ENCODE measurements at regions not wholly inside any gene's neighbourhood (a gene's known extent, or its start where the extent isn't known, plus 50 kb on each side); places are given as distances from the start of the nearest gene placed in this dataset.
A peak's percentile ranks its signal among the peaks of the same experiment; 100 is the strongest.

DNA sequence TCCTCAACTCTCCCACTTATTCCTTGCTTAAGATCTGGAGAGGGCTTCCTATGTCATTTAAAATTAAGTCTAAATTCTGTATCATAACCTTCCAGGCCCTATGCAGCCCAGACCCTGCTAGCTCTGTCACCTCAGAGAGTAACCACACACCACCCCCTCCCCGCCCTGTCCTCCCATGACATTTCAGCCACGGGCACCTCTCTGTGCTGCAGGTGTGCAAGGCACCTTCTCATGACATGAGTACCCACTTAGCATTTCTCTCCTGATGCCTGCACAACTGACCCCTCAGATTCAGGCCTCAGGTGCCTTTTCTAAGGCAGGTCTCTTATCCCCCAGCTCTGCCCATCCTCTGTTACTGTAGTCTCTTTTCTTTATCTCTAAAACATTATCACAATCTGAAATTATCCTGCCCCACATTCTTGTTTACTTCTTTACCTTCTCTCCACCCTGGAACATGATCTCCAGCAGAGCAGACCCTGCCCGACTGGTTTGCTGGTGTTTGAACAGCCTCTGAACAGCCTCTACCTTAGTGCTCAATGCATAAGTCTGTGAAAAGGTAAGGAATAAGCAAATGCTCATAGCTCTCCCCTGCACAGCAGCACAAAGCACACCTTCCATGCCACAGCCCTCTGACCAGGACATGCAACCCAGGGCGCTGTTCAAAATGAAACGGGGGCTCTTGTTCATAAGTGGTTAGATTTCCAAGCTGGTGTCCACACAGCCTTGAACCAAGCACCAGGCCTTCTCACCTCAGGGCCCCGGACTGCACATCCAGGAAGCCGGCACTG lies 196.1 kb upstream of the B3GAT1 start:
- Histone ChIP-seq H3K4me1 (no peaks in the 10 kb centered on the region), H3K4me3 (no peak overlapping the region), H3K27me3 (no peaks in the 10 kb centered on the region), H3K36me3 (no peaks in the 10 kb centered on the region), H3K27ac (no peak overlapping the region), H3K9me3 (no peaks in the 10 kb centered on the region)
- TF ChIP-seq, protein P1, sequence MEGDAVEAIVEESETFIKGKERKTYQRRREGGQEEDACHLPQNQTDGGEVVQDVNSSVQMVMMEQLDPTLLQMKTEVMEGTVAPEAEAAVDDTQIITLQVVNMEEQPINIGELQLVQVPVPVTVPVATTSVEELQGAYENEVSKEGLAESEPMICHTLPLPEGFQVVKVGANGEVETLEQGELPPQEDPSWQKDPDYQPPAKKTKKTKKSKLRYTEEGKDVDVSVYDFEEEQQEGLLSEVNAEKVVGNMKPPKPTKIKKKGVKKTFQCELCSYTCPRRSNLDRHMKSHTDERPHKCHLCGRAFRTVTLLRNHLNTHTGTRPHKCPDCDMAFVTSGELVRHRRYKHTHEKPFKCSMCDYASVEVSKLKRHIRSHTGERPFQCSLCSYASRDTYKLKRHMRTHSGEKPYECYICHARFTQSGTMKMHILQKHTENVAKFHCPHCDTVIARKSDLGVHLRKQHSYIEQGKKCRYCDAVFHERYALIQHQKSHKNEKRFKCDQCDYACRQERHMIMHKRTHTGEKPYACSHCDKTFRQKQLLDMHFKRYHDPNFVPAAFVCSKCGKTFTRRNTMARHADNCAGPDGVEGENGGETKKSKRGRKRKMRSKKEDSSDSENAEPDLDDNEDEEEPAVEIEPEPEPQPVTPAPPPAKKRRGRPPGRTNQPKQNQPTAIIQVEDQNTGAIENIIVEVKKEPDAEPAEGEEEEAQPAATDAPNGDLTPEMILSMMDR (IDR thresholded peaks at IDR 0.05), result no peak
- TF ChIP-seq POLR2A (IDR thresholded peaks at IDR 0.05) (no peak), POLR2AphosphoS5 (IDR thresholded peaks at IDR 0.05; ENCODE audit: insufficient read depth in 1 of 2, low read depth in 1 of 2) (no peak)
- peak; percentile 29 to 84 for DNase-seq (ENCODE audit: extremely low spot score in 2 of 2)
- intact Hi-C loops (cut with DNase I), result no loop called here

DNA sequence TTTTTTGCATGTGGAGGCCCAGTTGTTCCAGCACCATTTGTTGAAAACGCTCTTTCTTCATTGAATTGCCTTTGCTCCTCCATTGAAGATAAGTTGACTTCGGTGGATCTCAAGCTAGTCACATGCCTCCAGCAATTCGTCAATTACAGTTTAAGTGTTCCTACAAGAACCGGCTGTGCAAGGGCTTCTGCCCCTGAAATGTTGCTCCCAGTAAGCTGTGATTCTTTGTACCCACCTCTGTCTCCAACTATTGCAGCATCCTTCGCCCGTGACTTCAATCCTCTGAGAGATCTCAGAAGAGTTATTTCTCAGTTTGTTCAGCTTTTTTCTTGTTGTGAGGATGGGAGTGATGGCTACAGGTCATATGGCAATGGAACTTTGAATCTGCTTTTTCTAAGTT lies 194.2 kb upstream of the B3GAT1 start:
- Histone ChIP-seq H3K4me1 (no peaks in the 10 kb centered on the region), H3K4me3 (no peak overlapping the region), H3K27ac (no peak overlapping the region), H3K27me3 (no peaks in the 10 kb centered on the region), H3K36me3 (no peaks in the 10 kb centered on the region), H3K9me3 (no peaks in the 10 kb centered on the region)
- DNase-seq (ENCODE audit: extremely low spot score in 2 of 2), result peak; percentile 22 to 64
- intact Hi-C loops (cut with DNase I), result no loop called here
- TF ChIP-seq POLR2AphosphoS5 (IDR thresholded peaks at IDR 0.05; ENCODE audit: insufficient read depth in 1 of 2, low read depth in 1 of 2), result no peak
- TF ChIP-seq, protein P1 (IDR thresholded peaks at IDR 0.05), result no peak
- no peak for TF ChIP-seq POLR2A (IDR thresholded peaks at IDR 0.05)

DNA sequence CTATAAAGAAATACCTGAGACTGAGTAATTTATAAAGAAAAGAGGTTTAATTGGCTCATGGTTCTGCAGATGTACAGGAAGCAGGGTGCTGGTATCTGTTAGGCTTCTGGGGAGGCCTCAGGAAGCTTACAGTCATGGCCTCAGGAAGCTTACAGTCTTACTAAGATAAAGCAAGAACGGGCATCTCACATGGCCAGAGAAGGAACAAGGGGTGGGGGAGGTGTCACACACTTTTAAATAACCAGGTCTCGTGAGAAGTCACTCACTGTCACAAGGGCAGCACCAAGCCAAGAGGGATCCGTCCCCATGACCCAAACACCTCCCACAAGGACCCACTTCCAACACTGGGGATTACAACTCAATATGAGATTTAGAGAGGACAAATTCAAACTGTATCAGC lies 192.8 kb upstream of the B3GAT1 start:
- TF ChIP-seq, protein P1 (IDR thresholded peaks at IDR 0.05), result no peak
- TF ChIP-seq POLR2AphosphoS5 (IDR thresholded peaks at IDR 0.05; ENCODE audit: insufficient read depth in 1 of 2, low read depth in 1 of 2) (no peak), POLR2A (IDR thresholded peaks at IDR 0.05) (no peak)
- no peaks in the 10 kb centered on the region for H3K4me1 ChIP-seq
- no peaks in the 10 kb centered on the region for H3K36me3 ChIP-seq
- DNase-seq (ENCODE audit: extremely low spot score in 2 of 2), result peak; percentile 31 to 54
- H3K27me3 ChIP-seq, result no peaks in the 10 kb centered on the region
- no peak overlapping the region for H3K27ac ChIP-seq
- intact Hi-C loops (cut with DNase I), result no loop called here
- no peaks in the 10 kb centered on the region for H3K9me3 ChIP-seq
- no peak overlapping the region for H3K4me3 ChIP-seq

DNA sequence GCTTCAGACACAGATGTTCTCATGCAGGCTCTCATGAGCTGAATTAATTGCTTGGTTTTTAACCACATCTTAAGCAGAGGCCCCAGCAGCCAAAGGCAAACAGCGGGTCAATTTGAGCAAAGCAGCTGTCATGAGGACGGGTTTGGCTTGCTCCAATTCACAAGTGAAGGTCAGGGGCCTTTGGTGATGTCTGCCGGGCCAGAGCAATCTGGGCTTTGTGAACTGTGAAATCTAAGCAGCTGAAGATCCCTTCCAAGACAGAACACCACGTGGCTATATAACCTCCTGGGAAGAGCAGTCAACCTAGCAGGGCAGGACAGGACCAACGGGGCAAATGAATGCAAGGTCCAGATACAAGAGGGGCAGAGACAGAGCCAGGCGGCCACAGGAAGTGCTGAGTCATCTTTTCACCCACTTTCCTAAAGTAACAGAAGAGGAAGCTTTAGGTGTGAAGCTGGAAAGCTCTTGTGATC lies 187.3 kb upstream of the B3GAT1 start:
- TF ChIP-seq POLR2AphosphoS5 (IDR thresholded peaks at IDR 0.05; ENCODE audit: insufficient read depth in 1 of 2, low read depth in 1 of 2), result no peak
- TF ChIP-seq, protein P1 (IDR thresholded peaks at IDR 0.05), result no peak
- TF ChIP-seq POLR2A (IDR thresholded peaks at IDR 0.05), result no peak
- DNase-seq (ENCODE audit: extremely low spot score in 2 of 2), result peak; percentile 52 to 77
- Histone ChIP-seq H3K27me3 (no peaks in the 10 kb centered on the region), H3K4me3 (no peak overlapping the region), H3K27ac (no peak overlapping the region), H3K9me3 (no peaks in the 10 kb centered on the region), H3K36me3 (no peaks in the 10 kb centered on the region), H3K4me1 (no peaks in the 10 kb centered on the region)
- intact Hi-C loops (cut with DNase I), result no loop called here

GRCh38 chr11:134598368-134598767 lies 186.3 kb upstream of the B3GAT1 start:
- intact Hi-C loops (cut with DNase I), result no loop called here
- DNase-seq (ENCODE audit: extremely low spot score in 2 of 2), result peak; percentile 58 to 77
- no peaks in the 10 kb centered on the region for H3K9me3 ChIP-seq
- H3K27me3 ChIP-seq, result no peaks in the 10 kb centered on the region
- H3K4me1 ChIP-seq, result no peaks in the 10 kb centered on the region
- H3K36me3 ChIP-seq, result no peaks in the 10 kb centered on the region
- H3K27ac ChIP-seq, result no peak overlapping the region
- TF ChIP-seq POLR2A (IDR thresholded peaks at IDR 0.05) (no peak), POLR2AphosphoS5 (IDR thresholded peaks at IDR 0.05; ENCODE audit: insufficient read depth in 1 of 2, low read depth in 1 of 2) (no peak)
- TF ChIP-seq, protein P1 (IDR thresholded peaks at IDR 0.05), result no peak
- H3K4me3 ChIP-seq, result no peak overlapping the region
